ENCODE measurements at regions not wholly inside any gene's neighbourhood (a gene's known extent, or its start where the extent isn't known, plus 50 kb on each side); places are given as distances from the start of the nearest gene placed in this dataset.
A peak's percentile ranks its signal among the peaks of the same experiment; 100 is the strongest.
"Not testable (repeated sequence)": the region's sequence is repeated elsewhere in the genome, so short reads cannot be mapped to it uniquely, and the experiment has no call there.

DNA sequence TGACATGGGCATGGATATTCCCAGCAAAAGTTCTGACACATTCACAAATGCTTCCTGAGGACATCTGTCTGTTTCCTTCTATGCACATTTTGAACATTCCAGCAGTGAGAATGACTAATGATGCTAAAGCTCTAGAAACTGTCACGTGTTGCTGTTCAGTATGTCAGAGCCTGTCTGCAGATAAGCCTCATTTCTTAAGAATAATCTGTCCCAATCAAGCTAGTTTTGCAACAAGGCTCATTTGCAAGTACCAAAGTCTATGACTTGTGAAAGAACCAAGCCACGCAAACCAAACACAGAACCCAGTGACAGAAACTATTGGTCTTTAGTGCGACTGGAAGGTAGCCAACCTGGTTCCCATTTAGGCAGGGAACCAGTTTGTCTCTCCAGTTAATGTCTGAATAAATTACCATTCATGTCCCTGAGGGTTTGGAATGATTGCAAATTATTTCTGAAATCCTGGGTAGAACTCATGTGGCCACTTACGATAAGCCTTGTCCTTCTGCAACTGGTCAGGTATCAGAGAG is 178.5 kb downstream of the C9orf152 start:
- no peak for DNase-seq

DNA sequence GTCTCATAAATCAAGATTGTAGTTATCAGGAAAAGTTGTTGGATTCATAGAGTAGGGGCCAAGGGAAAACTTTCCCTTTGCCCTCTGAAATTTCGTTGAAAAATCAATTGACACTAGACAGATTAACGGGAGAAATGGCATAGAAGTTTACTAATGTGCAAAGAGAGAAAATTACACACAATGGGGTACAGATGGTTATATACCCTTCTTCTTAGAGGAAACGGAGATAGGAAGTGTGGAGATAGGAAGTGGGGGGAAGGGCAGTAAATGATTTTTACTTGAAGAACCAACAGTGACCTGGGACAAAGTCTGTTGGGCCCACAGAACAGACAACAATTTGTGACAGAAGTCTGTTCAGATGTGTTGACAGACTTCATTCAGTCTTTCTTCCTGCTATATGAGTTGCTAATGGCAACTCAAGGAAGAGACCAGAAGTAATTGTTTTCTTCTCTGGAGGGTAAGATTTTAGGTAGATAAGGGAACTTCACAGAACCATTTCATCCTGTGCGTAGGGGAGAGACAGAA is 177.9 kb downstream of the C9orf152 start:
- DNase-seq: no peak

- DNase-seq: no peak
Measured at GRCh38 chr9:110030632-110031031, 177.3 kb downstream of the C9orf152 start.

- DNase-seq: no peak
Measured at GRCh38 chr9:110031511-110032173, 176.3 kb downstream of the C9orf152 start.

DNA sequence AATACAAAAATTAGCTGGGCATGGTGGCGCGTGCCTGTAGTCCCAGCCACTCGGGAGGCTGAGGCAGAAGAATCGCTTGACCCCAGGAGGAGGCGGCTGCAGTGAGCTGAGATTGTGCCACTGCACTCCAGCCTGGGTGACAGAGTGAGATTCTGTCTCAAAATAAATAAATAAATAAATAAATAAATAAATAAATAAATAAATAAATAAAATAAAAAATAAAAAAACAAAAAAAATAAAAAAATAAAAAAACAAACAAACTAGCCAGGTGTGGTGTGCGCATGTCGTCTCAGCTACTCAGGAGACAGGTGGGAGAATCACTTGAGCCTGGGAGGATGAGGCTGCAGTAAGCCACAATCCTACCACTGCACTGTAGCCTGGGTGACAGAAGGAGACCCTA is 175.4 kb downstream of the C9orf152 start:
- not testable (repeated sequence) for DNase-seq

DNA sequence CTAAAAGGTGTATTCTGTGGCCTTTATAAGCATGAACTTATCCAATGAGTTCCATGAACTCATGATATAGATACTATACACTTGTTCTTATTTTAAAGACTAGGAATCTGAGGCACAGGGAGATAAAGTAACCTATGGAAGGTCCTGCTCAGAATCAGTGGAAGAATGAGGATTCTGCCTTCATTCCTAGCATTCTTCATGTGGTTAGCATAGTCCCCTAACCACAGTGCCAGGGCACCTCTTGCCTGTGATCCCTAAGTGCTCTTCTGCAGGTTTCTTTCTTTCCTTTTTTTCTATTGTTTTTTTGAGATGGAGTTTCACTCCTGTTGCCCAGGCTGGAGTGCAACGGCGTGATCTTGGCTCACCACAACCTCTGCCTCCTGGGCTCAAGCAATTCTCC is 174.1 kb downstream of the C9orf152 start:
- DNase-seq: no peak

DNA sequence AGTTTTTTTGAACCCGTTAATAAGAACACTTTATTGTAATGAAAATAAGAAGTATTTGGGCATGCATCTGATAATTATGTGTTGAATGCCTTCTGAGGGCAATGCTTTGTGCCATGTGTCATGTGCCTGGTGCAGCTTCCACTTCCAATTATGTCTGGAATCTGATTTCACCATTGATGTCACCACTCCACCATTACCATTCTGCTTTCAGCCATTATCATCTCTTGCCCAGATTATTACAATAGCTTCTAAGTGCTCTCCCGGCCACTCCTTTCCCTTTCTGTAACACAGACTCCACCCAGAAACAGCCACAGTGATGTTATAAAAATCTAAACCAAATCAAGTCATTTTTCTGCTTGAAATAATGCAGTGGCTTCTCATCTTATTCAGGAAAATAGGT is 171.7 kb downstream of the C9orf152 start:
- peak in 1 of 2 experiments; percentile 3 for DNase-seq

GRCh38 chr9:110040788-110041187 is 167.2 kb downstream of the C9orf152 start:
- DNase-seq: no peak

GRCh38 chr9:110041452-110041851 is 166.5 kb downstream of the C9orf152 start:
- no peak for DNase-seq

GRCh38 chr9:110047232-110047954 is 160.6 kb downstream of the C9orf152 start:
- no peak for DNase-seq

GRCh38 chr9:110047955-110048402 is 160.0 kb downstream of the C9orf152 start:
- DNase-seq: no peak

- DNase-seq: peak; percentile 30 to 51
Measured at GRCh38 chr9:110048403-110048975, 159.5 kb downstream of the C9orf152 start.

DNA sequence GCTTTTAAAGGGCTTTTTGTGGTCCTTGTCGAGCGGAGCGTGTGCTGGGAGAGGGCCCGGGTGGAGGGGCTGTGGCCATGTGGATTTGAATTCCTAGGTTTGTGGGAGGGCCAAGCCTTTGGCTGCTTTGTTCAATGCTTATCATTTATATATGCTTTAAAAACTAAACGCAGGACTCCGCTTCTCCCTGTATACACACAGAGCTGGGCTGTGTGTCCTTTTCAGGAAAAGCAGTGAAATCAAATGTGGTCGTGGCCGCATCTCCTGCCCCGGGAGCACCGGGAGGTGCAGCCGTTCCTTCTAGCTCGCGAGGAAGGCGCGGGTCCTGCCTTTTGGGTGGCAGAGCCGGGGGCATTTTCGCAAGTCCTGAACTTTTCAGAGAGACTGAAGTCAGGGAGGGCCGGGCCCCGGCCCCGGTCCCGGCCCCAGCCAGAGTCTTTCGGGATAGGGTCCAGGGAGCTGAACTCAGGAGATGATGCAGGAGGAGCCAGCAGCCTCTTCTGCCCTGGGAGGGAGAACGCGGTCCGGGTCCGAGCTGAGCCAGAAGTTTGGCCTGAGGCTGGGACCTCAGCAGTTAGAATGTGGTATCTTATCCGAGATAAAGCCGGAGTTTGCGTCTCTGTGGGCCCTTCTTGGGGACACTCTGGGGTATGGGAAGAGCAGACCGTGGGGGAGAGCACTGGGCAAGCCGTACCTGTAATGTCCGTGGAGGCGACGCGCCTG is 158.8 kb downstream of the C9orf152 start:
- no peak for DNase-seq

DNA sequence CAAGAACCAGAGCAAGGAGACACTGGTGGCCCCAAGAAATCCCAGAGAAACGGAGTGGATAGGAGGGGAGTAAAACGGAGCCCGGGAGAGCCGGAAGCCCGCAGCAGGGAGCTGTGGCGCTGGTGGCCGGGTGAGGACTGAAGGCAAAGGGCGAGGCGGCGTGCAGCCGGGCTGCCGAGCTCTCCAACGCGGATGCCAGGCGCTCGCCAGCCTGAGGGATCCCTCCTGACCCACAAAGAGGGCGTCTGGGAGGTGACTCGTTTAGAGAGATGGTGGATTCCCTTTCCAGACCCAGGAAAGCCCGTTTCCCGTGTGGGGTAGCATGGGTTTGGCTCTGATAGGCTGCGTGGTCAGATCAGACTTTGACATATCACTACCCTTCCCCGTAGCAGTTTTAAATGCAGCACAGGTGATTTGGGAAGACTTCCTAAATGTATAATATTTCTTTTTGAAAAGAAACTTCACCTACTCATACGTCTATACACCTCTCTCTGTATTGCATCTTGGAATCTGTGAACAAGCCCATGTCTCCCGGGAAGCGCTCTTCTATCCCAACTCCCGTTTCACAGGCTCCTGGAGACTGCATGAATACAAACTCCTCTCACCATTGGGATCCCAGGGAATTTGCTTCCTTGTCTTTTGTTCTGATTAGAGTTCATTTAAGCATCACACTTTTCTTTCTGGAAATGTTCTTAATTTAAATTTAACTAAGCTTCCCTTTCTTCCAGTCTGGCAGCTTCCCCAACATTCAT is 158.1 kb downstream of the C9orf152 start:
- no peak for DNase-seq

- DNase-seq: no peak
Measured at GRCh38 chr9:110050925-110051355, 157.0 kb downstream of the C9orf152 start.

- DNase-seq: no peak
Measured at GRCh38 chr9:110056062-110056461, 151.9 kb downstream of the C9orf152 start.

DNA sequence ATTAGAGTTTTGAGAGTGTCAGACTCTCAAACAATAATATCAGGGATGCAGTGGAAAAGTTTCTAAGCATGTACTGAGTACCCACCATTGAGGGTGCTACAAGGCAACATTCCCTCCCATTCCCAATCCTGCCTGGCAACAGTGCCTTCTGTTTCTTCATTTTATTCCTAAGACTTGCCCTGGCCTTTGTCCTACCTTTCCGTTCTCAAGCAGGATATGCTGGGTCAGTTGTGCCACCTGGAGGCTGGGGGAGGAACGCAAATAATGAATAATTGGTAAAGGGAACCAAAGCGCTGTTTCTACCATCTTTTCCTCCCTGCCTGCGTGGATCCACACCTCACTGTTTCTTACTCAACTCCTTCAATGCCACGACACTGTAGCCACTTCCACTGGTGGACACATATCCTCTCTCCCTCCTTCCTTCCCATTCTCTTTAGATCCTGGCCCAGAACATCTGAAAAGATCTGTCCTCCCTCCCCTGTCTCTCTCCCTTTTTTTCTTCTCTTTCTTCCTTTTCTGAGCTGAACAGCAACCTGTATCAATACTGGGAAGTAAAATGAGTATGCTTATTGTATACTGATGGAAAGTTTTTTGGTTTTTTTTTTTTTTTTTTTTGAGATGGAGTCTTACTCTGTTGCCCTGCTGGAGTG is 149.5 kb downstream of the C9orf152 start:
- DNase-seq: no peak

DNA sequence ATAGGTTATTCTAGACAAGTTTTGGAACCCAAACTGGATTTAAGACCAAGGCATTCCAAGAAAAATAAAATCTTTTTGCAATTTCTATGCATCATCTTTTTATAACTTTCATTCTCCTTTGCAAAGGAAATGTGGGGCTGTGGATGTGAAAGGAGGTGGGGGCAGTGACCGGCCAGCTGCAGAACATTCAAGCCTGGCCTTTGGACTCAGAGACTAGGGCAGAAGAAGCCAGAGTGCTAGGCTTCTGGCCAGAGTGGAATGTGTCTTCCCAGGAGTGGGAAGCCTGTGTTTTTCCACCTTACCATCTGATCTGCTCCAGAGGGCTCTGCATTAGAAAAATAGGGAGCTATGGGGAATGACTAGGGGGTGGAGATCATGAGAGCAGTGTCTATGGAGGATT is 148.5 kb downstream of the C9orf152 start:
- no peak for DNase-seq

DNA sequence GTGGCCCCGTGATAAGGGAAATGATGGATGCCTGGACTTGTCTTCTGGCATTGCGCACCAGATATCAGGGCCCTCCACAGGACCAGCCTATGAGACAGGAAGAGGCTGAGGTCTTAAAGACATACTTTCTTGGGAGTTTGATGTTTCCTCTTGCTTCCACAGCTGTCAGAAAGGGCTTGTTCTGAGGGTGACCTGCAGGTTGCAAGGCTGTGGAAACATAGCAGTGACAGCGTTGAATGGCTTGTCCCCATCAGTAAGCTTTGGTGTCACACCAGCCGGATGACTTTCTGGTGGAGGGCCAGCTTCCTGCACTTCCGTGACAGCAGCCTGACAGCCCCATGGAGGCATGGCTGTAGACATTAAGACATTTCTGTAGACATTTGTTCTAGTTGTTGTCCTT is 143.2 kb downstream of the C9orf152 start:
- no peak for DNase-seq

GRCh38 chr9:110065532-110065931 is 142.4 kb downstream of the C9orf152 start:
- no peak for DNase-seq

GRCh38 chr9:110066929-110067716 is 140.8 kb downstream of the C9orf152 start:
- DNase-seq: no peak
